ENCODE measurements at regions not wholly inside any gene's neighbourhood (a gene's known extent, or its start where the extent isn't known, plus 50 kb on each side); places are given as distances from the start of the nearest gene placed in this dataset.
"Not testable (repeated sequence)": the region's sequence is repeated elsewhere in the genome, so short reads cannot be mapped to it uniquely, and the experiment has no call there.

DNA sequence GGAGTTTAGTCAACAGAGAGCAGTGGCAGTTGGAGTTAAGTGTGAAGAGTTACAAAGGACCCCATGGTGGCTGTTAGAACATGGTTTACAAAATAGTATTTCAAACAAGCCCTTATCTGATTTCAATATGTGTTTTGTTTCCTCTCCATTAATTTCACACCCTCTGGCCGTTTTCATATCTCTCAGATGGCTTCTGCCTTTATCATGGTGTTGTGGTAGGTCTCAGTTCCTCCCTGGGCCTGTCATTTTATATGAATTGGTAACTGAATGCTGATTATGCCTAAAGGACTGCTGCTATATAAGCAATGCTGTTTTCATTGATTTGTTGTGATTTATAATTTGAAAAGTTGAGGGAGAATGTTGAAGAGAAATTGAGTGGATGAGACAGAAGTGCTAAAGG lies 686.7 kb downstream of the NYAP2 start:
- no peak overlapping the region for H3K27ac ChIP-seq
- TF ChIP-seq, protein P1, sequence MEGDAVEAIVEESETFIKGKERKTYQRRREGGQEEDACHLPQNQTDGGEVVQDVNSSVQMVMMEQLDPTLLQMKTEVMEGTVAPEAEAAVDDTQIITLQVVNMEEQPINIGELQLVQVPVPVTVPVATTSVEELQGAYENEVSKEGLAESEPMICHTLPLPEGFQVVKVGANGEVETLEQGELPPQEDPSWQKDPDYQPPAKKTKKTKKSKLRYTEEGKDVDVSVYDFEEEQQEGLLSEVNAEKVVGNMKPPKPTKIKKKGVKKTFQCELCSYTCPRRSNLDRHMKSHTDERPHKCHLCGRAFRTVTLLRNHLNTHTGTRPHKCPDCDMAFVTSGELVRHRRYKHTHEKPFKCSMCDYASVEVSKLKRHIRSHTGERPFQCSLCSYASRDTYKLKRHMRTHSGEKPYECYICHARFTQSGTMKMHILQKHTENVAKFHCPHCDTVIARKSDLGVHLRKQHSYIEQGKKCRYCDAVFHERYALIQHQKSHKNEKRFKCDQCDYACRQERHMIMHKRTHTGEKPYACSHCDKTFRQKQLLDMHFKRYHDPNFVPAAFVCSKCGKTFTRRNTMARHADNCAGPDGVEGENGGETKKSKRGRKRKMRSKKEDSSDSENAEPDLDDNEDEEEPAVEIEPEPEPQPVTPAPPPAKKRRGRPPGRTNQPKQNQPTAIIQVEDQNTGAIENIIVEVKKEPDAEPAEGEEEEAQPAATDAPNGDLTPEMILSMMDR (conservative IDR thresholded peaks at IDR 0.05), result no peak

GRCh38 chr2:226085425-226085824 lies 685.9 kb downstream of the NYAP2 start:
- not testable (repeated sequence) for H3K27ac ChIP-seq

DNA sequence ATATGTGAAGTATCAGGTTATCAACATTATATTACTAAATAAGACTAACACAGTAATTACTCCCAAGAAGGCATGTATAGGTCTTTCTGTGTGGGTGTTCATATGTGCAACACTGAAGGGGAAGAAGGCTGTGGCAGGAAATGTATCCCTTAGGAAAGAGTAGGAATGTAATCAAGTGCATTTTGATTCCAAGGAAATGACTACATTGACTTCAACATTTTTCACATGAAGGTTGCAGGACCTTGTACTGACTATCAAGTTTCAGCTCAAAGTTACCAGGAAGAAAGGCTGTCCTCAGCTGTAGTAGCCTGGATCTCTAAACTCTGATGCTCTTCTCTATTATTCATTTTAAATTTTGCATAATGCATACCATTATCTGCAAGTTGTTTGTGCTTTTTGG lies 680.8 kb downstream of the NYAP2 start:
- TF ChIP-seq, protein P1 (conservative IDR thresholded peaks at IDR 0.05), result no peak
- no peak overlapping the region for H3K27ac ChIP-seq

GRCh38 chr2:226079671-226080181 lies 680.2 kb downstream of the NYAP2 start:
- TF ChIP-seq, protein P1 (conservative IDR thresholded peaks at IDR 0.05), result no peak
- no peak overlapping the region for H3K27ac ChIP-seq

DNA sequence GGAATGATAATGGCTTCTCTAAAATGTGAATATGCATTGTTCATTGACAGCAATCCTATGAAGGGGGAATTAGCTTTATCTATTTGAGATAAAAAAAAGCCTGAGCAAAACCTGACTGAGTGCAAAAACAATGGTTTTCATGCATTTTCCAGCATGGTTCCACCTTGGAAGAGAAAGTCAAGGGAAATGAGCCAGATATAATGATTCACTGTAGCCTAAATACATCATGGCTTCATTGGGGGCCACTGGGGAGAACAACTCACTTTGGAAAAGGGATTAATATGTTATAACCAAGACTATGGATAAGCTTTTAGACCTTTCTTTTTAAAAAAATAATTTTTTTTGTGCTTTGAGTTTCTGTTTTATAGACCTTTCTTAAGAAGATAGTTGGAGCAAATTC lies 679.7 kb downstream of the NYAP2 start:
- no peak overlapping the region for H3K27ac ChIP-seq
- TF ChIP-seq, protein P1 (conservative IDR thresholded peaks at IDR 0.05), result no peak

DNA sequence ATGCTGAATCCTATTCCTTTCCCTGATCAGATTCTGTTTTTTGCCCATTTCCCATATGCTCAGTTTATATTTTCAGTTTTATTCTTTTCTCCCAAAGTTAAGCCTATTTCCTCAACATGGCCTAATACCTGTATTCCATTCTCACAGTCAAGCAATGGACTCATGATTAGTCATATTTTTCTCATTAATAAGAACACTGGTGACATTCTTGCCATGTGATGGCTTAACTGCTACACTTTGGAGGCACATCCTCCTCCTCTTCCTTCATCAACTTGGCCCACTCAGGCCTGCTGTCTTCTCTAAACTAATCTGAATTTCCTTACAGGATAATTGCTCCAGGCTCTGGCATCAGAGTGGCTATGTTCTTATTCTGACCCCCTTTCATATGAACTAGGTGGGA lies 679.2 kb downstream of the NYAP2 start:
- no peak overlapping the region for H3K27ac ChIP-seq
- TF ChIP-seq, protein P1 (conservative IDR thresholded peaks at IDR 0.05), result no peak

DNA sequence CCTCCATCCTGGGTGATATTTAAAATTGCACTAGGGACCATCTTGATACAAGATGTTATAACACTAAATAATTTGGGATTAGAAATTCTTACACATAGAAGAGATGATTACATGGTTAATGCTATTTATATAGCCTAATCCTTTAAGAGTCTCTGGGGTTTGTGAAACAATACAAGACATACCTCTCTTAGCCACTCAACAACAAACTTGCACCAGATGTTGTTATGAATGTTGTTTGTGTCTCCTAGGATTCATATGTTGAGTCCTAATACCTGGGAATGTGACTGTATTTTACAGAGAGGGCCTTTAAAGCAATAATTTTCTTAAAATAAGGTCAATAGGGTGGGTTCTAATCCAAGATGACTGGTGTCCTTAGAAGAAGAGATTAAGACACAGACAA lies 678.3 kb downstream of the NYAP2 start:
- TF ChIP-seq, protein P1 (conservative IDR thresholded peaks at IDR 0.05), result no peak
- no peak overlapping the region for H3K27ac ChIP-seq

DNA sequence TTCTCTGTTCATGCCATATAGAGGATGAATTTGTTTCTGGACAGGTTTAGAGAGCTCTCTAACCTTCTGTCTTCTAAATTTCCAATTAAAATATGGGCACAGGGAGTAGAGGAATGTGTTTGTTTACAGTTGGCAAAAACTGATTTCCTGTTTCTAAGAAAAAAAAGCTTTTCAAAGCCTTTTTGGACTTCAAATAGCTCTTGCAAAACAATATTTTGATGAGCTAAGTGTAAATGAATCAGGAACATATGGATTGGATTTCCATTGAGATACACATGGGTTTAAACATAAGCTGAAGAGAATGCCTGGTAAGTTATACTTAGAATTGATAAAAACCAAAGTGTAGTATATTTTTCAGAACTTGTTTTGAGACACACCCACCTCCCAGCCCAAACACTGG lies 677.5 kb downstream of the NYAP2 start:
- TF ChIP-seq, protein P1 (conservative IDR thresholded peaks at IDR 0.05), result no peak
- H3K27ac ChIP-seq, result no peak overlapping the region

Data from VCaP (cell line).